DND-41 (cell line): ENCODE measurements at regions not wholly inside any gene's neighbourhood (a gene's known extent, or its start where the extent isn't known, plus 50 kb on each side); places are given as distances from the start of the nearest gene placed in this dataset.

Experiments used
- ATAC-seq: fragments of 200-7000 bp; cut with Tn5 transposase; 3 replicates; pipeline ENCODE4 v1.9.1; 2021; ENCODE audit warnings: low read depth; ENCODE audit not compliant: insufficient read depth
- DNase-seq: peaks from one replicate; pipeline ENCODE4 v3.0.0-alpha.2; 2020
- H2AFZ ChIP-seq: 2 replicates; pipeline ENCODE4 v1.6.0; 2012; ENCODE audit warnings: low read depth, low read length
- H3K27ac ChIP-seq: 2 replicates; pipeline ENCODE4 v1.5.1; 2012; ENCODE audit warnings: low read length, inconsistent platforms
- H3K27me3 ChIP-seq: fragments of 200-600 bp; sonication (generic); 2 replicates; pipeline ENCODE4 v1.6.0; 2012; ENCODE audit warnings: low read length, mild to moderate bottlenecking, inconsistent platforms; ENCODE audit not compliant: insufficient read depth, poor library complexity
- H3K36me3 ChIP-seq: 2 replicates; pipeline ENCODE4 v1.5.1; 2012; ENCODE audit warnings: low read length, inconsistent platforms; ENCODE audit not compliant: insufficient read depth
- H3K4me1 ChIP-seq: 2 replicates; pipeline ENCODE4 v1.5.1; 2012; ENCODE audit warnings: mild to moderate bottlenecking, low read length; ENCODE audit not compliant: insufficient read depth
- H3K4me2 ChIP-seq: 2 replicates; pipeline ENCODE4 v1.6.0; 2012; ENCODE audit warnings: mild to moderate bottlenecking, moderate library complexity, low read length, inconsistent platforms; ENCODE audit not compliant: insufficient read depth
- H3K4me3 ChIP-seq, 2 experiments: fragments of 200-600 bp in 1 of 2; shearing (Covaris generic) in 1 of 2; 2 replicates each; pipeline ENCODE4 v1.5.1; 2012 to 2016; ENCODE audit warnings: inconsistent platforms in 2 of 2, low read length in 2 of 2, mild to moderate bottlenecking in 2 of 2, low read depth in 1 of 2, moderate library complexity in 1 of 2
- H3K79me2 ChIP-seq: 2 replicates; pipeline ENCODE4 v1.6.0; 2012; ENCODE audit warnings: low read length, inconsistent platforms; ENCODE audit not compliant: insufficient read depth
- H3K9ac ChIP-seq: 2 replicates; pipeline ENCODE4 v1.6.0; 2012; ENCODE audit warnings: low read depth, mild to moderate bottlenecking, inconsistent platforms, low read length, moderate library complexity
- H3K9me3 ChIP-seq: 2 replicates; pipeline ENCODE4 v1.5.1; 2012; ENCODE audit warnings: low read length, moderate library complexity, mild to moderate bottlenecking, inconsistent platforms; ENCODE audit not compliant: insufficient read depth, severe bottlenecking
- H4K20me1 ChIP-seq: 2 replicates; pipeline ENCODE4 v1.6.0; 2012; ENCODE audit warnings: low read length; ENCODE audit not compliant: insufficient read depth
- CTCF ChIP-seq: IDR thresholded peaks from 2 replicates; pipeline ENCODE4 v1.5.1; 2012; ENCODE audit warnings: borderline replicate concordance, low read length, moderate library complexity, mild to moderate bottlenecking; ENCODE audit not compliant: poor library complexity, severe bottlenecking; ENCODE audit errors: extremely low read depth
- EZH2 ChIP-seq: IDR thresholded peaks from 3 replicates; pipeline ENCODE4 v1.6.1; 2012; ENCODE audit warnings: borderline replicate concordance, low read depth, mild to moderate bottlenecking, moderate library complexity, low read length, inconsistent platforms; ENCODE audit not compliant: severe bottlenecking

GRCh38 chr10:125266966-125267365, 106.6 kb upstream of the CTBP2 start:
- Histone ChIP-seq H2AFZ (no peak overlapping the region), H3K4me2 (no peak overlapping the region), H3K4me1 (no peaks in the 10 kb centered on the region), H3K27ac (no peak overlapping the region), H3K79me2 (no peaks in the 10 kb centered on the region), H3K36me3 (no peaks in the 10 kb centered on the region), H4K20me1 (no peaks in the 10 kb centered on the region), H3K4me3 (no peak overlapping the region), H3K27me3 (peaks cover 3% of the 10 kb centered on the region), H3K9me3 (no peaks in the 10 kb centered on the region), H3K9ac (no peak overlapping the region)
- no peak for TF ChIP-seq EZH2
- TF ChIP-seq CTCF: no peak
- ATAC-seq: no peak
- no peak for DNase-seq

GRCh38 chr10:125266541-125266940, 106.2 kb upstream of the CTBP2 start:
- H3K79me2 ChIP-seq: no peaks in the 10 kb centered on the region
- H3K27me3 ChIP-seq: no peaks in the 10 kb centered on the region
- no peak for TF ChIP-seq EZH2
- no peak for TF ChIP-seq CTCF
- no peaks in the 10 kb centered on the region for H4K20me1 ChIP-seq
- no peaks in the 10 kb centered on the region for H3K4me1 ChIP-seq
- ATAC-seq: no peak
- H3K27ac ChIP-seq: no peak overlapping the region
- no peak for DNase-seq
- H3K36me3 ChIP-seq: no peaks in the 10 kb centered on the region
- H2AFZ ChIP-seq: no peak overlapping the region
- H3K4me2 ChIP-seq: no peak overlapping the region
- no peak overlapping the region for H3K4me3 ChIP-seq
- H3K9ac ChIP-seq: no peak overlapping the region
- no peaks in the 10 kb centered on the region for H3K9me3 ChIP-seq

- no peak for TF ChIP-seq CTCF
- TF ChIP-seq EZH2: no peak
- ATAC-seq (no peak), DNase-seq (no peak)
- Histone ChIP-seq H3K4me3 (no peak overlapping the region), H3K9ac (no peak overlapping the region), H3K9me3 (no peaks in the 10 kb centered on the region), H3K27me3 (no peaks in the 10 kb centered on the region), H3K4me1 (no peaks in the 10 kb centered on the region), H3K27ac (no peak overlapping the region), H3K36me3 (no peaks in the 10 kb centered on the region), H3K79me2 (no peaks in the 10 kb centered on the region), H4K20me1 (no peaks in the 10 kb centered on the region), H2AFZ (no peak overlapping the region), H3K4me2 (no peak overlapping the region)
Observed at GRCh38 chr10:125265579-125265955, 105.2 kb upstream of the CTBP2 start.
